ENCODE measurements at regions not wholly inside any gene's neighbourhood (a gene's known extent, or its start where the extent isn't known, plus 50 kb on each side); places are given as distances from the start of the nearest gene placed in this dataset.

DNA sequence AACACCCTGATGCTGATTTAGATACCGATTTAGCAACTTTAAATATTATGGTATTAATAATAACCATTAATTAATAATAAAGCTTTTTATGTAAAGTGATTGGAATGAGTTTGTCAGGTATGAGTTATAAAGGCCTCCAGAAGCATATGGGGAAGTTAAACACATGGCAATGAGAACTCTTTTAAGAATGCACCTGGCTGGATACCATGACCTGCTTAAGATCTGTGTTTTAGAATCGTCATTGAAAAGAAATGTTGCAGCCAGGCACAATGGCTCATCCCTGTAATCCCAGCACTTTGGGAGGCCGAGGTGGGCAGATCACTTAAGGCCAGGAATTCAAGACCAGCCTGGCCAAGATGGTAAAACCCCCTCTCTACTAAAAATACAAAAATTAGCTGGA lies 197.5 kb downstream of the SOX4 start:
- TF ChIP-seq CTCF (IDR thresholded peaks at IDR 0.05; ENCODE audit: low read depth, low read length, missing input control) (no peak), TAF1 (conservative IDR thresholded peaks at IDR 0.05) (no peak), MAX (IDR thresholded peaks at IDR 0.05) (no peak), GABPA (IDR thresholded peaks at IDR 0.05 in 1 of 2, conservative IDR thresholded peaks at IDR 0.05 in 1 of 2) (no peak), JUND (IDR thresholded peaks at IDR 0.05) (no peak), REST (IDR thresholded peaks at IDR 0.05) (no peak), YY1 (IDR thresholded peaks at IDR 0.05) (no peak), EGR1 (IDR thresholded peaks at IDR 0.05; ENCODE audit: low read depth in 2 of 2) (no peak)
- TF ChIP-seq, protein P1, sequence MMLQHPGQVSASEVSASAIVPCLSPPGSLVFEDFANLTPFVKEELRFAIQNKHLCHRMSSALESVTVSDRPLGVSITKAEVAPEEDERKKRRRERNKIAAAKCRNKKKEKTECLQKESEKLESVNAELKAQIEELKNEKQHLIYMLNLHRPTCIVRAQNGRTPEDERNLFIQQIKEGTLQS (IDR thresholded peaks at IDR 0.05) = no peak
- TF ChIP-seq, protein P2, sequence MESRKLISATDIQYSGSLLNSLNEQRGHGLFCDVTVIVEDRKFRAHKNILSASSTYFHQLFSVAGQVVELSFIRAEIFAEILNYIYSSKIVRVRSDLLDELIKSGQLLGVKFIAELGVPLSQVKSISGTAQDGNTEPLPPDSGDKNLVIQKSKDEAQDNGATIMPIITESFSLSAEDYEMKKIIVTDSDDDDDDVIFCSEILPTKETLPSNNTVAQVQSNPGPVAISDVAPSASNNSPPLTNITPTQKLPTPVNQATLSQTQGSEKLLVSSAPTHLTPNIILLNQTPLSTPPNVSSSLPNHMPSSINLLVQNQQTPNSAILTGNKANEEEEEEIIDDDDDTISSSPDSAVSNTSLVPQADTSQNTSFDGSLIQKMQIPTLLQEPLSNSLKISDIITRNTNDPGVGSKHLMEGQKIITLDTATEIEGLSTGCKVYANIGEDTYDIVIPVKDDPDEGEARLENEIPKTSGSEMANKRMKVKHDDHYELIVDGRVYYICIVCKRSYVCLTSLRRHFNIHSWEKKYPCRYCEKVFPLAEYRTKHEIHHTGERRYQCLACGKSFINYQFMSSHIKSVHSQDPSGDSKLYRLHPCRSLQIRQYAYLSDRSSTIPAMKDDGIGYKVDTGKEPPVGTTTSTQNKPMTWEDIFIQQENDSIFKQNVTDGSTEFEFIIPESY (IDR thresholded peaks at IDR 0.05) = no peak
